ENCODE measurements at regions not wholly inside any gene's neighbourhood (a gene's known extent, or its start where the extent isn't known, plus 50 kb on each side); places are given as distances from the start of the nearest gene placed in this dataset.

DNA sequence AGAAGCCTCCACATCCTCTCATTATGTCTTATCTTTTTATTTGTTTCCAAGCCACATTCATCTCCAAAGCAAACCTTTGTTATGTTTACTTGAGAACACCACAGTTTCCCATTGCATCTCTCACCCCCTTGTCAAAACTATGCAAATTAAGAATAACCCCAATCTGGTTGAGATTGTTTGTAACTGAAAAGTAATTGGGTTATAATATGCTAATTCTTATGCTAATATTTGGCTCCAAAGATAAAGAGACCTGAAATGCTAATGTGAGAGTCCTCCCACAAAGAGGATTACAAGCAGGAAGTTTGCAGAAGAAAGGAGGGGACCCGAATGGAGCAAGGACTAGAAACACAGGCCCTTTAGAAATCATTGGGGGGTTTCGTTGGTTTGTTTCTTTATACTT is 92.9 kb upstream of the UBL3 start:
- TF ChIP-seq, protein P1, sequence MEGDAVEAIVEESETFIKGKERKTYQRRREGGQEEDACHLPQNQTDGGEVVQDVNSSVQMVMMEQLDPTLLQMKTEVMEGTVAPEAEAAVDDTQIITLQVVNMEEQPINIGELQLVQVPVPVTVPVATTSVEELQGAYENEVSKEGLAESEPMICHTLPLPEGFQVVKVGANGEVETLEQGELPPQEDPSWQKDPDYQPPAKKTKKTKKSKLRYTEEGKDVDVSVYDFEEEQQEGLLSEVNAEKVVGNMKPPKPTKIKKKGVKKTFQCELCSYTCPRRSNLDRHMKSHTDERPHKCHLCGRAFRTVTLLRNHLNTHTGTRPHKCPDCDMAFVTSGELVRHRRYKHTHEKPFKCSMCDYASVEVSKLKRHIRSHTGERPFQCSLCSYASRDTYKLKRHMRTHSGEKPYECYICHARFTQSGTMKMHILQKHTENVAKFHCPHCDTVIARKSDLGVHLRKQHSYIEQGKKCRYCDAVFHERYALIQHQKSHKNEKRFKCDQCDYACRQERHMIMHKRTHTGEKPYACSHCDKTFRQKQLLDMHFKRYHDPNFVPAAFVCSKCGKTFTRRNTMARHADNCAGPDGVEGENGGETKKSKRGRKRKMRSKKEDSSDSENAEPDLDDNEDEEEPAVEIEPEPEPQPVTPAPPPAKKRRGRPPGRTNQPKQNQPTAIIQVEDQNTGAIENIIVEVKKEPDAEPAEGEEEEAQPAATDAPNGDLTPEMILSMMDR (conservative IDR thresholded peaks at IDR 0.05; ENCODE audit: low read depth, low read length): no peak
- TF ChIP-seq EZH2 (IDR thresholded peaks at IDR 0.05; ENCODE audit: borderline replicate concordance, low read depth, low read length, poor library complexity, severe bottlenecking): no peak
